ENCODE measurements at regions not wholly inside any gene's neighbourhood (a gene's known extent, or its start where the extent isn't known, plus 50 kb on each side); places are given as distances from the start of the nearest gene placed in this dataset.

- no peak for TF ChIP-seq CTCF (IDR thresholded peaks at IDR 0.05)
- no peaks in the 10 kb centered on the region for H3K9me3 Mint-ChIP-seq (ENCODE audit: unreplicated experiment)
- no peaks in the 10 kb centered on the region for H3K36me3 Mint-ChIP-seq (ENCODE audit: unreplicated experiment)
- peaks cover 37% of the 10 kb centered on the region for H3K4me1 Mint-ChIP-seq (ENCODE audit: unreplicated experiment)
- H3K4me3 Mint-ChIP-seq (ENCODE audit: unreplicated experiment) = no peak overlapping the region
- H3K27ac Mint-ChIP-seq (ENCODE audit: unreplicated experiment) = peak overlapping the region; percentile 86
- H3K27me3 Mint-ChIP-seq (ENCODE audit: unreplicated experiment) = no peaks in the 10 kb centered on the region
- no peak for DNase-seq (ENCODE audit: extremely low spot score, unreplicated experiment)
Measured at GRCh38 chr10:30782537-30783461, 153.2 kb upstream of the LYZL2 start.

- DNase-seq (ENCODE audit: extremely low spot score, unreplicated experiment) = no peak
- H3K4me1 Mint-ChIP-seq (ENCODE audit: unreplicated experiment) = peaks cover 37% of the 10 kb centered on the region
- no peaks in the 10 kb centered on the region for H3K27me3 Mint-ChIP-seq (ENCODE audit: unreplicated experiment)
- H3K36me3 Mint-ChIP-seq (ENCODE audit: unreplicated experiment) = no peaks in the 10 kb centered on the region
- TF ChIP-seq CTCF (IDR thresholded peaks at IDR 0.05) = no peak
- H3K9me3 Mint-ChIP-seq (ENCODE audit: unreplicated experiment) = no peaks in the 10 kb centered on the region
- H3K27ac Mint-ChIP-seq (ENCODE audit: unreplicated experiment) = peak overlapping the region; percentile 65
- H3K4me3 Mint-ChIP-seq (ENCODE audit: unreplicated experiment) = no peak overlapping the region
Measured at GRCh38 chr10:30782157-30782536, 152.6 kb upstream of the LYZL2 start.

DNA sequence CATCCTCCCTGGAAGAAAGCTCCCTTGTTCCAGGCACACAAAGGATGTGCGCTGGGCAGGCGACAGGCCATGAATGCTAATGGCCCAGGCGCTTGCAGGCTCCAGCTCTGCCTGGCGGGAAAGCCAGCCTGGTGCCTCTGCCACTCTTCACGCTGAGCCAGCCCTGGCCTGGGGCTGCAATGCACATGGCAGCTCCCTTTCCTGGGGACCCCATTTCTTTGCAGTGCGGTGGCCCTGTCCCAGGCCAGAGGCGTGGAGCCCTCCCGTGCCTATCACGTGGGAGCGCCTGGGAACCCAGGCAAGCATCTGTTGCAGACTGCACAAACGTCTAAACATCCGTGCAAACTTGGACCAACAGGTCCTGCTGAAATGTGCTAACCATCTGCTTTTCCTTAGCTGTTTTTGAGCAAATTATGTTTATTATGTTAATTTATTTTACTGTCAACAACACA is 152.1 kb upstream of the LYZL2 start:
- no peak for DNase-seq (ENCODE audit: extremely low spot score, unreplicated experiment)
- Mint-ChIP-seq H3K9me3 (ENCODE audit: unreplicated experiment) (no peaks in the 10 kb centered on the region), H3K4me3 (ENCODE audit: unreplicated experiment) (no peak overlapping the region), H3K4me1 (ENCODE audit: unreplicated experiment) (peaks cover 41% of the 10 kb centered on the region), H3K36me3 (ENCODE audit: unreplicated experiment) (peaks cover 1% of the 10 kb centered on the region), H3K27me3 (ENCODE audit: unreplicated experiment) (no peaks in the 10 kb centered on the region), H3K27ac (ENCODE audit: unreplicated experiment) (no peak overlapping the region)
- TF ChIP-seq CTCF (IDR thresholded peaks at IDR 0.05) = no peak

- TF ChIP-seq CTCF (IDR thresholded peaks at IDR 0.05) = no peak
- no peaks in the 10 kb centered on the region for H3K9me3 Mint-ChIP-seq (ENCODE audit: unreplicated experiment)
- no peak for DNase-seq (ENCODE audit: extremely low spot score, unreplicated experiment)
- peaks cover 37% of the 10 kb centered on the region for H3K4me1 Mint-ChIP-seq (ENCODE audit: unreplicated experiment)
- no peaks in the 10 kb centered on the region for H3K27me3 Mint-ChIP-seq (ENCODE audit: unreplicated experiment)
- peaks cover 2% of the 10 kb centered on the region for H3K36me3 Mint-ChIP-seq (ENCODE audit: unreplicated experiment)
- H3K4me3 Mint-ChIP-seq (ENCODE audit: unreplicated experiment) = no peak overlapping the region
- no peak overlapping the region for H3K27ac Mint-ChIP-seq (ENCODE audit: unreplicated experiment)
Measured at GRCh38 chr10:30778769-30779168, 149.2 kb upstream of the LYZL2 start.

DNA sequence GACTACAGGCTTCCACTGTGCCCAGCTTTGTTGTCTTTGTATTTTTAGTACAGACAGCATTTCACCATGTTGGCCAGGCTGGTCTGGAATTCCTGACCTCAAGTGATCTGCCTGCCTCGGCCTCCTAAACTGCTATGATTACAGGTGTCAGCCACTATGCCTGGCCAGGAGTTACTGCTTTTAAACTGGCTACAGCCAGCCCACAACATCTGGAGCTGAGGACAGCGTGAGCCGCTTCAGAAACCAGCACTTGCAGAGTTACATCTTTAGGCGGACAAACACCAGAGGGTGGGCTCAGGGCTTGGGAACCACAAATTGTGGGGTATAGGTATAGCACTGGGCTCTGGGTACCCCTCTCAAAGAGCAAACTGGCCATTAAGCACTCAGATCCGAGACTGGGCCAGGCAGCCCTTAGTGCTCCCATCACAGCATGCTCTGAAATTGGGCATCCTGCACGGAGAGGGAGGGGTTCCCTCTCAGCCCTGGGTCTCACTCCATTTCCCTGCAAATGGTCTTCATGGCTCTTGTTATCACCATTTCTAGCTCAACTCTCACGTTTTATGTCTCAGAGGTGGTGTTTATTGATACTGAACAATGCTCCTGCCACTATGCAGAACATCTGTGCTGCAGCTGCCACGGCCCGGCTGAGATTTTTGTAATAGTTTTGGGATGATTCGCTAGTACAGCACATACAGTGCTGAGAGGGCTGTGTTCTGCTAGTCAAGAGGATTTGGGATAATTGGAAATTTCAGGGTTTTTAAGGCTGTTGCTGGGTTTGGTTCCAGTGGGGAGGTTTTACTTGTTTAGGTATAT is 146.4 kb upstream of the LYZL2 start:
- H3K27me3 Mint-ChIP-seq (ENCODE audit: unreplicated experiment) = no peaks in the 10 kb centered on the region
- peaks cover 2% of the 10 kb centered on the region for H3K36me3 Mint-ChIP-seq (ENCODE audit: unreplicated experiment)
- TF ChIP-seq CTCF (IDR thresholded peaks at IDR 0.05) = no peak
- peaks cover 6% of the 10 kb centered on the region for H3K9me3 Mint-ChIP-seq (ENCODE audit: unreplicated experiment)
- peaks cover 20% of the 10 kb centered on the region for H3K4me1 Mint-ChIP-seq (ENCODE audit: unreplicated experiment)
- no peak overlapping the region for H3K4me3 Mint-ChIP-seq (ENCODE audit: unreplicated experiment)
- peak overlapping the region; percentile 54 for H3K27ac Mint-ChIP-seq (ENCODE audit: unreplicated experiment)
- no peak for DNase-seq (ENCODE audit: extremely low spot score, unreplicated experiment)
